Ovary (tissue), 7 donors: ENCODE measurements at regions not wholly inside any gene's neighbourhood (a gene's known extent, or its start where the extent isn't known, plus 50 kb on each side); places are given as distances from the start of the nearest gene placed in this dataset.

Source experiments
- DNase-seq, 5 donors: peaks; one replicate each; pipeline ENCODE4 v3.0.0-alpha.2; 2019 to 2020
- H3K27ac ChIP-seq, 2 donors: fragments of 200-600 bp; one replicate each; pipeline versions ENCODE4 v1.5.1 to v1.8.0; 2019 to 2022
- H3K27me3 ChIP-seq: fragments of 200-600 bp; one replicate; pipeline ENCODE4 v1.8.0; 2022
- H3K36me3 ChIP-seq: fragments of 200-600 bp; sonication (generic); one replicate; pipeline ENCODE4 v1.5.1; 2019
- H3K4me1 ChIP-seq: one replicate; pipeline ENCODE4 v1.8.1; 2013; ENCODE audit warnings: mild to moderate bottlenecking, moderate library complexity; ENCODE audit not compliant: insufficient read depth
- H3K4me3 ChIP-seq: fragments of 200-600 bp; sonication (generic); one replicate; pipeline ENCODE4 v1.5.1; 2017
- H3K9me3 ChIP-seq, 2 donors: fragments of 200-600 bp in 1 of 2; sonication (generic) in 1 of 2; one replicate each; pipeline versions ENCODE4 v1.5.1 to v1.8.1; 2013 to 2019; ENCODE audit warnings: mild to moderate bottlenecking in 1 of 2, moderate library complexity in 1 of 2
- CTCF ChIP-seq, 3 donors: fragments of 450-650 bp in 2 of 3; fragments of 200-600 bp in 1 of 3; IDR thresholded peaks; one replicate each; pipeline versions ENCODE4 v1.5.1 to v1.8.0; 2016 to 2022; ENCODE audit warnings: antibody characterized with exemption in 3 of 3, mild to moderate bottlenecking in 1 of 3
- EP300 ChIP-seq: sonication (generic); formaldehyde crosslinking; IDR thresholded peaks from one replicate; pipeline ENCODE4 v1.6.1; 2017; ENCODE audit warnings: antibody characterized with exemption
- POLR2A ChIP-seq: fragments of 450-650 bp; IDR thresholded peaks from one replicate; pipeline ENCODE4 v1.6.1; 2017; ENCODE audit warnings: antibody characterized with exemption, mild to moderate bottlenecking, moderate library complexity
- WGBS, 3 donors: extraction: QIAGEN DNeasy Blood & Tissue Kit in 1 of 3; methylation state at CpG; one replicate each; pipeline versions ENCODE4 v1.1.5 to v1.1.7; 2013 to 2017; 5-methylcytosine and 5-hydroxymethylcytosine counted together
- intact Hi-C, 4 donors: fragments of 100-400 bp; cut with DNase I; formaldehyde crosslinking; loops; one replicate each; pipeline versions ENCODE4 v1.11.0 to v1.15.1; 2022 to 2023
- donor health status: DM: no; HTN: no; CAD: no; lungs with moderate emphysema.
- donor health status: DM: no; HTN: no; CAD: no.
- donor health status: Bipolar disorder and iron deficiency.
- donor health status: DM: no; HTN: no; CAD: no.
- donor health status: DM: yes; HTN: yes; CAD: no.

DNA sequence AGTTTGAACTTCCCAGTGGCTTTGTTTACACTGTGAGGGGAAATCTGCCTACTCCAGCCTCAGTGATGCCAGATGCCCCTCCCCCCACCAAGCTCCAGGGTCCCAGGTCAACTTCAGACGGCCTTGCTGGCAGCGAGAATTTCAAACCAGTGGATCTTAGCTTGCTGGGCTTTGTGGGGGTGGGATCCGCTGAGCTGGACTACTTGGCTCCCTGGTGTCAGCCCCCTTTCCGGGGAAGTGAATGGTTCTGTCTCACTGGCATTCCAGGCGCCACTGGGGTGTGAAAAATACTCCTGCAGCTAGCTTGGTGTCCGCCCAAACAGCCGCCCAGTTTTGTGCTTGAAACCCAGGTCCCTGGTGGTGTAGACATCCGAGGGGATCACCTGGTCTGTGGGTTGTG is 70.0 kb upstream of the NEUROD1 start:
- no peak overlapping the region for H3K27ac ChIP-seq
- H3K4me3 ChIP-seq: no peak overlapping the region
- TF ChIP-seq POLR2A (no peak), EP300 (no peak), CTCF (IDR thresholded peaks at IDR 0.05) (no peak)
- H3K27me3 ChIP-seq: no peaks in the 10 kb centered on the region
- H3K36me3 ChIP-seq: no peaks in the 10 kb centered on the region
- 87 to 88% (median 87%) methylated on average over 8 of the region's 8 CpGs for WGBS, 3 donors
- no peaks in the 10 kb centered on the region for H3K9me3 ChIP-seq
- no peaks in the 10 kb centered on the region for H3K4me1 ChIP-seq
- intact Hi-C loops: no loop called here
- DNase-seq: no peak

GRCh38 chr2:181751266-181752030 is 71.1 kb upstream of the NEUROD1 start:
- no peak for TF ChIP-seq EP300
- TF ChIP-seq CTCF (IDR thresholded peaks at IDR 0.05): no peak
- TF ChIP-seq POLR2A: no peak
- H3K4me1 ChIP-seq: no peaks in the 10 kb centered on the region
- no peak overlapping the region for H3K27ac ChIP-seq
- 96 to 98% (median 97%) methylated on average over 6 of the region's 6 CpGs for WGBS, 3 donors
- no peaks in the 10 kb centered on the region for H3K27me3 ChIP-seq
- no peak overlapping the region for H3K4me3 ChIP-seq
- no peak for DNase-seq
- no peaks in the 10 kb centered on the region for H3K9me3 ChIP-seq
- no peaks in the 10 kb centered on the region for H3K36me3 ChIP-seq
- intact Hi-C loops: no loop called here

GRCh38 chr2:181752301-181752700 is 72.0 kb upstream of the NEUROD1 start:
- 19 to 31% (median 28%) methylated on average over 1 of the region's 1 CpG for WGBS, 3 donors
- no peak overlapping the region for H3K27ac ChIP-seq

GRCh38 chr2:181753686-181754085 is 73.4 kb upstream of the NEUROD1 start:
- 90 to 94% (median 93%) methylated on average over 4 of the region's 4 CpGs for WGBS, 3 donors
- H3K4me1 ChIP-seq: no peaks in the 10 kb centered on the region
- H3K36me3 ChIP-seq: no peaks in the 10 kb centered on the region
- no peaks in the 10 kb centered on the region for H3K9me3 ChIP-seq
- H3K27ac ChIP-seq: no peak overlapping the region
- DNase-seq: no peak
- H3K4me3 ChIP-seq: no peak overlapping the region
- TF ChIP-seq POLR2A (no peak), CTCF (IDR thresholded peaks at IDR 0.05) (no peak), EP300 (no peak)
- no peaks in the 10 kb centered on the region for H3K27me3 ChIP-seq
- intact Hi-C loops: no loop called here

More at GRCh38 chr2:181752301-181752700, 72.0 kb upstream of the NEUROD1 start:
- Histone ChIP-seq H3K4me3 (no peak overlapping the region), H3K36me3 (no peaks in the 10 kb centered on the region), H3K9me3 (no peaks in the 10 kb centered on the region), H3K27me3 (no peaks in the 10 kb centered on the region), H3K4me1 (no peaks in the 10 kb centered on the region)
- DNase-seq: no peak
- no peak for TF ChIP-seq EP300
- no peak for TF ChIP-seq POLR2A
- no peak for TF ChIP-seq CTCF (IDR thresholded peaks at IDR 0.05)
- intact Hi-C loops: no loop called here
